HPDE6-E6E7 (cell line): ENCODE measurements at regions not wholly inside any gene's neighbourhood (a gene's known extent, or its start where the extent isn't known, plus 50 kb on each side); places are given as distances from the start of the nearest gene placed in this dataset.
"Not testable (repeated sequence)": the region's sequence is repeated elsewhere in the genome, so short reads cannot be mapped to it uniquely, and the experiment has no call there.

Experiments used
- DNase-seq: peaks from one replicate; pipeline ENCODE4 v3.0.0; 2011; ENCODE audit warnings: missing footprints; ENCODE audit errors: extremely low spot score

DNA sequence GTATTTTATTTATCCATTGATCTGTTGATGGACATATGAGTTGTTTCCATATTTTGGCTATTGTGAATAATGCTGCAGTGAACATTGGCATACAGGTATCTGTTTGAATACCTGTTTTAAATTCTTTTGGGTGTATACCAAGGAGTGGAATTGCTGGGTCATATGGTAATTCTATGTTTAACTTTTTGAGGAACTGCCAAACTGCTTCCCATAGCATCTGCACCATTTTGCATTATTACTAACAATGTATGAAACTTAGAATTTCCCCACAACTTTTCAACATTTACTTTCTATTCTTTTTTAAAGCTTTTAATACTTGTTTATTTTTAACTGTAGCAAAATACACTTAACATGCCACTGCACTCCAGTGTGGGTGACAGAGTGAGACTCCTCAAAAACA is 57.0 kb upstream of the MSN start:
- DNase-seq, result no peak

DNA sequence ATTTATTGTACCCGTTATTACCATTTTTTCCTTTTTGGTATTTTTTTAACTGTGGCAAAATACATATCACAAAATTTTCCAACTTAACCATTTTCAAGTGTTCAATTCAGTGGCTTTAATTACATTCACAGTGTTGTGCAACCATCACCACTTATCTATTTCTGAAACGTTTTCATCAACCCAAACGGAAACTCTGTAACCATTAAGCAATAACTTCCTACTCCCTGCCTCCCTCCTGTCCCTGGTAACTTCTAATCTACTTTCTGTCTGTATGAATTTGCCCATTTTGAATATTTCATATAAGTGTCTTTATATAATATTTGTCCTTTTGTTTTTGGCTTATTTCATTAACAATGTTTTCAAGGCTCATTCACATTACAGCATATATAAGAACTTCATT is 57.4 kb upstream of the MSN start:
- no peak for DNase-seq

DNA sequence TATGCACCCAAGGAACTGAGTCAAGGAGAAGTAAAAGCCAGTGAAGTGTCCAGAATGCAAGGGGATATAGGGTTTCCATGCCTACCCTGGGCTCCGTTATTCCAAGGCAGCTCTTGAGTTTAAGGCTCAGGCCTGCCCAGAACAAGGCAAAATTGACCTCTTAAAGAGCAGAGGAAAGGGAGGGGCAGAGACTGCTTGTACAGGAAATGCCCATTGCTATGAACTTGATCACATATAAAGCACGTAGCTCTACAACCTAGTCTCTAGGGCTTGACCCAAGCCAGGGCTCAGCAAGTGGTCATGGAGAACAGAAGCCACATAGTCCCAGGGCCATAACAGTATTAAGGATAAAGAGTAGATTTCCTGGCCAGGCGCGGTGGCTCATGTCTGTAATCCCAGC is 58.2 kb upstream of the MSN start:
- no peak for DNase-seq

DNA sequence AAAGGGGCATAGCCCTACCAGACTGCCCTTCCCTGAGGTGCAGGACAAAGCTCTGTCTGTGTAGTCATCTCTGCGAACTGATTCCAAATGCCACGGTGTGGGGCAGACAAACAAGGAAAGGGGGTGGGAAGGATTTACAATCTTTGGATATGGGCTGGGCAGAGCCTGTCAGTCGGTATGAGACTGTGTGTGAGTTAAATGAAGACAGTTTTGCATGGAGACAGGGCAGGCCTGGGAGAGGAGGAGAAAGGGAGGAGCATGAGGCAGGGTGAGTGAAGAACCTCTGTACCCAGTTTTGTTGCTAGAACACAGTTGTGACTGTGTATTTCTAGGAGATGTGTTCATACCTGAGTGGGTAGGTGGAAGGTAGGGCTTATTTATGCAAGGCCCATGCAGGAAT is 59.4 kb upstream of the MSN start:
- no peak for DNase-seq

DNA sequence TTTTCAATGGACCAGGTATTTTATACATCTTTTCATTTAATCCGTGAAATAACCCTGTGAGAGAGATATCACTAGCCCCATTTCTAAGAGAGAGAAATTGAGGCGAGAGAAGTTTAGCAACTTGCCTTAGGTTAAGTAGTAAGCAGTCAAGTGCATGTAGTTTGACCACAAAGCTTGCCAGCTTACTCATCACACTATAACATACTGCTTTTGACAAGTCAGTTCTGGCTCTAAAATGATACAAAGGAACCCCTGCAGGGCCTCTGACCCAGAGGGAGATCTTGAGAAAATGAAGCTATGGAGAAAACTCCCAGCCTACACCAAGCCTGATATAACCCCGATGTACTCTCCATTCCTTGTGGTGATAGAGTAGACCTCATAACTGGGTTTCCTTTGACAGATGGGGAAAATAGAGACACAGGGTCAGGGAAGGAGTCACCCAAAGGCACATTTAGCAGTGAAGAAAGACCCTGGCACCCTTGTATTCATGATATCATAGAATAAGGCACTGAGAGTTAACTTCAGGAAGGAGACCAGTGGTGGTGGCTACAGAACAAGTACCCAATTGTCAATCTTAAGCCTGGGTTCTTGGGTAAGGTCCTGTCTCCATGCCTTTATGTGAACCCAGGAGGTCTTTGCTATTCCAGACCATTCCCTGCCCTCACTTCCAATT is 60.2 kb upstream of the MSN start:
- DNase-seq, result no peak

DNA sequence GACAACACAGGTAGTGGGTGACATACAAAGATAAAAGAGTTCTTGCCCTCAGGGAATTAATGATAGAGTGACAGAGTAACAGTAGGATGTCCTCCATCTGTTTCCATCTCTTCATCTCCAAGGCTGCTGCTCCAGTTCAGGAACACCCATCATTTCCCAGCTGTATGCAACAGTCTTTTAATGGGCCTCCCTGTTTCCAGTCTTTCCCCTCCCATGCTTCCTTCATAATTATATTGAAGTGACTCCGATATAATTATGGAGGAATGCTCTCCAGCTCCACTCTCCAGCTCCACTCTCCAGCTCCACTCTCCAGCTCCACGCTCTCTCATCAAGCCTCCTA is 65.3 kb upstream of the MSN start:
- DNase-seq, result no peak

DNA sequence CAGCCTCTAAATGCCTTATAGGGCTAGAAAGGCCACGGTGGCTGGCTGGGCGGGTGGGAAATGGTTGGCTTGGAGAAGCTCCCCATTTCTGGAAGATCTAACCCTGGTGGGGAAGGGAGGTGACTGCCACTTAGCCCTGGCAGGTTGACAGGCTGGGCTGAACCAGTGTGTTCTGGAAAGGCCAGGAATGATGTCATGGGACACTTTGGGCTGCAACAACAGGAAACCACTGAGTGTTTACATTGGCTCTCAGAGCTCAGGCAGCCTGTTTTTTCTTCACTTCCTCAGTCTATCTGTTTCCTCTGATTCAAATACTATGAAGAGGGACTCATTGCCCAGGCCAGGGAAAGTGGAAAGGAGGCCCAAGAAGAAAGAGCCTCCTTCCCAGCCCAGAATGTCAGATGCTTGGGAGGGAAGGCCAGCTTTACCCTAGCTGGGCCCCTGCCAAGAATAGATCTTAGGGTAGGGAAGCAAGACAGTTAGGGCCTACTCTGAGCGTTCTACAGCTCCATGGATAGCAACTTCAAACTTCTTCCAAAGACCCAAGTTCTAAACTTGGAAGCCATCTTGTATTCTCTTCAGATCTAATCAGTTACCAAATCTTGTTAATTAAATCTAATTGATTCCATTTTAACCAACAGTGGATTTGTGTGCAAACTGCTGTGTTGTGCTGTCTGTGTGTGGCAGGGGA is 65.8 kb upstream of the MSN start:
- DNase-seq, result no peak

DNA sequence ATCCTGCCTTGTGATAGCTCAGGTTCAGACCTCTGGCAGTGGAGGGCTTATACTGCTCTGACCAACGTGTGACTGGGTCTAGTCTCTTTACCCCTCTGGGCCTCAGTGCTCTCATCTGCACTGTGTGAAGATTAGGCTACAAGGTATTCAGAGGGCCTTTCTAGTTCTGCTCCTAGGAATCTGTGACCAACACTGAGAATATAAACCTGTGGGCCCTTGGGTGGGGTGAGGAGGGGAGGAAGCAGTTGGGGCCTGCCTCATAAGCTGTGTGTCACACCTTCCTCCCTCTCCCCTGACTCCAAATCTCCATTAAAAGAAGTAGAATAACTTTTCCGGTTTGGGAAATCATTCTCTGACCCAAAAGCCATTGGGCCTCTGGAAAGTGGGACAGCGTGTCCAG is 66.3 kb upstream of the MSN start:
- no peak for DNase-seq

DNA sequence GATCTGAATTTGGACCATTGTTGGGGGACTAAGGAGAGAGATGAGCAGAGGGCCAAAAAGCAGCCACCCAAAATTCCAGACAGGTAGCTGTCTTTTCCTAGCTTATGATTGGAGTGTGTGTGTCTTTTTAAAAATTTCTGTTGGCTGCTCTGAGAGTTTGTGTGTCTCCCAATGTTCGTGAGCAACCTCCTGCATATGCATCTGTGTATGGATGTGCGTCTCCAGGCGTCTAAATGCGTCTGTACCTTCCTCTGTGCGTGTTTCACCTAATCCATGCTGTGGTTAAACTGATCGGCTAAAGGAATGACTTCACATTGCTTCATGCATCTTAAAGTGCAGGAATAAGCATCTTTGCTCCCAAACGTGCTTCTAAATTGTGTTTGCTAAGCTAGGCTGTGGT is 65.5 kb upstream of the LAS1L start:
- DNase-seq, result no peak

DNA sequence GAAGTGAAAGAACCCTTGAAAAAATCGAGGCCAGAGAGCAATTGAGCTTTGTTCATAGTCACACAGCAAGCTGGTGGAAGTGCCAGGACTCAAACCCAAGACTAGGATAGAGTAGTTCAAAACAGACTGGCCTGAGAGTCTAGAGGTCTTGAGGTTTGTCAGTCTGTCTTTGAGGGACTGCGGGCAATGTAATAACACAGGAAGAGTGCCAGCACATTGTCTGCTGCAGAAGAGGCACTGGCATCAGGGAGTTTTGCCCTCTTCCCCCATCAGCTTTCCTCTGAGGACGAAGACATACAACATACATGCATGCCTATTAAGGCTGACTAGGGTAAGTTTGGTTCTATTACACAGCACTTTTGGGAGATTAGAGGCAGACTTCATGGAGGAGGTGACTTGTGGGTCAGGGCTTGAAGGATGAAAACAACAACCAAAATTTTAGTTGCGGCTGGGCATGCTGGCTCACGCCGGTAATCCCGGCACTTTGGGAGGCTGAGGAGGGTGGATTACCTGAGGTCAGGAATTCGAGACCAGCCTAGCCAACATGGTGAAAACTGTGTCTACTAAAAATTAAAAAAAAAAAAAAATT is 64.1 kb upstream of the LAS1L start:
- DNase-seq, result no peak

DNA sequence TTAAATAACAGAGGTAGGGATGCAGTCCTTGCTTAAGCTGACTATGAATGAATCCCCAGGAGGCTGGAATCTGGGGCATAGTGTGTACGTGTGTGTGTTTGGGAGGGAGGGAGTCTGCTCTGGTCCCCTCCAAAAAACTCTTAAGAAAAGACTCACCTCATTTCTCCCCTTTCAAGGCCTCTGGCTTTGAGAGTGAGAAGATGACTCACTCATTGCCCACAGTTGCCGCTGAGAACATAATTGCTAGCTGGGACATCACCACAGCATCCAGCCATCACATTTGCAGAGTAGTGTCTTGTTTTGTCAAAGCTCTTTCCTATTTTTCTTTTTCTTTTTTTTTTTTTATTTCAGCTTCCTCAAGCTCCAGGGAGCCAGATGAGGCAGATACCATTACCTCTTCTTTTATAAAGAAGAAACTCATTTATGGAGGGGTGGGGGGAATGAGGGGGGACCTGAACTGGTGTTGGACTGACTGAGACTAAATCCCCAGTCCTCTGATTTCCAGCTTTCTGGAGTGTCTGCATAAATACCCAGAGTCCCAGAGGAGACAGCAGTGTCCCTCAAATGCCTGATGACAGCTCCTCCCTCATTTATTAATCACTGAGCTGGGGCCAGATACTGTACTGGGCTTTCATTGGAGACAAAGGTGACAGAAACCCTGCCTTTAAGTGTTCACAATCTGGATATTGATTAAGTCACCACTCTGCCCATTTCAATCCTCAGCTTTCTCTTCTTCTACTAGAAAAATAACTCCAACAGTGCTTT is 61.9 kb upstream of the LAS1L start:
- peak; percentile 52 for DNase-seq

DNA sequence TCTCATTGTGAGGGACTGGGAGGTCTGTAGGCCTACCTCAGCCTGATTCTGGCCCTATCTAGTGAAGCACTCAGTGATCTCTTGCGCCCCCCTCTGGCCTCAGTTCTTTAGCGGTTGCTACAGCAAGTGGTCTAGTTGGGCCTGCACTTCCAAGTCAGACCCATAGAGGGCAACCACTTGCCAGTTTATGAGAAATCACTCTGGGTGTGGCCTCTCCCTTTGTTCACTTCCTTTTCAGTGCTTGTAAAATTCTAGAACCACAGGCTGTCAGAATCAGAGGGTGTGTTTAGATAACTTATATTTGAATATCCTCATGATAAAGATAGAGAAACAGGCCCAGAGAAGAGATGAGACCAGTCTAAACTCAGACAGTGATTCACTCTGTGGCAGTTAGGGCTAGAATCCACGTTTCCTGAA is 60.9 kb upstream of the LAS1L start:
- peak; percentile 57 for DNase-seq

DNA sequence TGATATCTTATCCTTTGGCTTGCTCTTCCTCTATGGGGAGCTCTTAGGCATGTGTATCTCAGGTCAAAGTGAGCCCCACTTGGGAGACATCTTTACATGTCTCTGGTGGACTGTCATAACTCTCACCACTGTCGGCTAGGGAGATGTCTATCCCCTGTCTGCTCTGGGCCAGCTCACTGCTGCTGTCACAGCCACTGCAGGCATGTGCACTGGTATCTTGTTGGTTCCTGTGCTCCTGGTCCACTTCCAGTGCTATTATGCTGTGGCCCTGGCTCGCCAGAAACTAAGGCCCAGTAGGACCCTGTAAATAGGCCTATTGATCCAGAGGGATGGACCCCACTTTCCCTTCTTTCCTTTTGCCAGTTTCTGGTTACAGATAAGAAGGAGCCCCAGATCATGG is 56.6 kb upstream of the LAS1L start:
- DNase-seq, result no peak

DNA sequence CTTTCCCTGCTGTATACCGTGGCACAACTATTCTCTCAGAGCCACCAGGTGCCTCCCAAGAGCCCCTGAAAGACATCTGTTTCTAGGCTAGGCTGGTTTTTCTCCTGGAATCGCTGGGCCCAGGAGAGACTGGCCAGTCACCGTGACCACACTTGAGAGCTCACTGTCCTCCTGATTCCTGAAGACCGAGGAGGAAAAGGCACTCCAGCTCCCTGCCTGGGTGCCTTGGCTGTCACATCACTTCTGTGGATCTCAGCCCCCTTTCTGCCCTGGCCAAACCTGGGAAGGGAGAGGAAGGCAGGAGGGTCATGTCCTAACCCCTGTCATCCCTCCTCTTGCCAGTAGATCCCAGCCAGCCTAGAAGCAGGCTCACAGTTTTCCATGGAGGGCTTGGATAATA is 54.7 kb upstream of the LAS1L start:
- DNase-seq, result no peak

DNA sequence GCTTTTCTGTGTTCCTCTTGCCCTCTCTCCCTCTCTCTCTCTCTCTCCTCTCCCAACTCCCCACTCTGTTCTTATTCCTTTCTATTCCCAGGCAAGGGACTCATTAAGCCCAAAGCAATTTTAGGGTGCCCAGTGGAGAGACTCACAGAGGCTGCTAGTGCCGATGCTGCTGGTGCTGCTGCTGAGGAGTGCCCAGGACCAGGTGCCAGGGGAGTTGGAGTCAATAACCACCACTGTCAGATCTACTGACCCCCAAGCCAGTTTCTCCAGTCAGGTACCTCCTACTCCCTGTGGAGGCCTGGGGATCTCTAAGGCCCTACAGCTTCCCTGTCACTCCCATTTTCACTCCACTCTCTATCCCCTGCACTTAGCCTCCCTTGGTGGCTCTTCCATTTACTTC is 54.2 kb upstream of the LAS1L start:
- DNase-seq, result no peak

DNA sequence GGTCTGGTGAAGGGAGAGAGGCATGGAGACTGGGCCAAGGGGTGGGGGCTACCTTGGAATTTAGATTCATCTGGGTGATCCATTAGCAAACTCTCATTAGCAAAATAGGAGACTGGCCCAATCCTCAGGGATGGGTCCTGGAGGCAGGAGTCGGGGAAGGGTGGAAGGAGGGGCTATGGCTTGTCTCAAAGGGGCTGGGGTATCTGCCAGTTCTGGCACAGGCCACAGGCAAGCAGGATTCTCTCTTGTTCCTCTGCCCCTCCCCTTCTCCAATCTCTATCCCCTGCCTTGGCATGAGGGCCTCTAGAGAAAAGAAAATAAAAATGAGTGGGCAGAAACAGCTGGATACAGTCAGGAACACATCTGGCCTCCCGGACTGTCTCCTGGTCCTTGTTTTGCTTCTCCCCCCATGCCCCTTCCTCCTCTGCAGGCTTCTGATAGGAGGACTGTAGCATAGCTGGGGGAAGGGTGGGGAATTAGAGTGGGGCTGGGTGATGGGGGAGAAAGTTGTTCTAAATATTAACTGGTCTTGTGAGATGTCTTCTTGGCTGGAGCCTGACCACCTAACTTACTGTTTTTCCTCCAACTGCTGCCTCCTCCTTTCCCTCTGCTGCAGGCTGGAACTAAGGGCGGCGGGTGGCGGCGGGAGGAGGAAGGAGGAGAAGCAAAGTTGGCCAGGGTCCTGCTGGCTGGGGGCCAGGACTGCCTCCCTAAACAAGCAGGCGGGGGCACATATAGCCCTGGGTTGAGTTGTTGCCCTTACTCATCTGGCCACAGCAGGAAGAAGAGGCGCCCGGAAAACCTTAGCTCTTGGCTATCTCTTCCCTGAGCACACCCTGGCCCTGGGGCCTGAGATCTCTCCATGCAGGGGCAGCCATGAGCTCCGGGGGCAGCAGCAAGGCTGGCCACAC is 53.3 kb upstream of the LAS1L start:
- no peak for DNase-seq

DNA sequence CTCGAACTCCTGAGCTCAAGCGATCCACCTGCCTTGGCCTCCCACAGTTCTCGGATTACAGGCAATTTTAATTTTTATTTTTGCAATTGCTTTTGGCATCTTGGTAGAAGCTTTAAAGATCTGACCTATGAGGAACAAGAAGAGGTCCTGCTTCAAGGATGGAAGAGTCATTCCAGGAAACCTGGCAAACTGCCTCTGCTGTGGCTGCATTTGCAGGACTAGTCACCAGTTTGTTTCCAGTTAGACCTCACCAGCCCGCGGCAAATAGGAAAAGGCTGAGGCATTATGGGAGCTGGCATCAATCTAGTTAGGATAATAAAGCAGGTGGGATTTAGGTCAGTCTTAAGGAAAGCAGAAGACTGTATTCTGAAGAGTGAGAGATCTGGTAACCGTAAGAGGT is 51.9 kb upstream of the LAS1L start:
- no peak for DNase-seq

DNA sequence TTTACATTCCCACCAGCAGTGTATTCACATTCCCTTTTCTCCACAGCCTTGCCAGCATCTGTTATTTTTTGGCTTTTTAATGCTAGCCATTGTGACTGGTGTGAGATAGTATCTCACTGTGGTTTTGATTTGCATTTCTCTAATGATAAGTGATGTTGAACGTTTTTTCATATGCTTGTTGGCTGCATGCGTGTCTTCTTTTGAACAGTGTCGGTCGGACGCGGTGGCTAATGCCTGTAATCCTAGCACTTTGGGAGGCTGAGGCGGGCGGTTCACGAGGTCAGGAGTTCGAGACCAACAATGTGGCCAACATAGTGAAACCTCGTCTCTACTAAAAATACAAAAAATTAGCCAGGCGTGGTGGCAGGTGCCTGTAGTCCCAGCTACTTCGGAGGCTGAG is 50.6 kb upstream of the LAS1L start:
- not testable (repeated sequence) for DNase-seq
